Spleen (tissue), 11 donors: ENCODE measurements at regions not wholly inside any gene's neighbourhood (a gene's known extent, or its start where the extent isn't known, plus 50 kb on each side); places are given as distances from the start of the nearest gene placed in this dataset.
"Not testable (repeated sequence)": the region's sequence is repeated elsewhere in the genome, so short reads cannot be mapped to it uniquely, and the experiment has no call there.

ENCODE experiments used
- DNase-seq: peaks from one replicate; pipeline ENCODE4 v3.0.0-alpha.2; 2020
- H3K27ac ChIP-seq, 8 donors: fragments of 200-600 bp; sonication (generic) in 7 of 8; 1 replicate in 4 of 8; 2 replicates in 4 of 8; pipeline versions ENCODE4 v1.5.0 to v1.8.0; 2016 to 2021; ENCODE audit warnings: inconsistent platforms in 4 of 8, mild to moderate bottlenecking in 4 of 8, moderate library complexity in 1 of 8
- H3K27me3 ChIP-seq, 7 donors: fragments of 200-600 bp; sonication (generic) in 6 of 7; replicated peaks in 1 of 7; 1 replicate in 4 of 7; 2 replicates in 3 of 7; pipeline versions ENCODE4 v1.5.0 to v1.8.0; 2016 to 2021; ENCODE audit warnings: inconsistent platforms in 3 of 7, mild to moderate bottlenecking in 1 of 7
- H3K36me3 ChIP-seq, 6 donors: fragments of 200-600 bp; sonication (generic) in 5 of 6; 1 replicate in 4 of 6; 2 replicates in 2 of 6; pipeline versions ENCODE4 v1.5.0 to v1.8.0; 2016 to 2021; ENCODE audit warnings: inconsistent platforms in 2 of 6
- H3K4me1 ChIP-seq, 6 donors: fragments of 200-600 bp; sonication (generic) in 5 of 6; 1 replicate in 3 of 6; 2 replicates in 3 of 6; pipeline versions ENCODE4 v1.5.0 to v1.8.0; 2016 to 2021; ENCODE audit warnings: inconsistent platforms in 3 of 6
- H3K4me3 ChIP-seq, 8 donors: fragments of 200-600 bp; sonication (generic) in 7 of 8; 1 replicate in 4 of 8; 2 replicates in 4 of 8; pipeline versions ENCODE4 v1.5.0 to v1.8.0; 2016 to 2021; ENCODE audit warnings: inconsistent platforms in 4 of 8, mild to moderate bottlenecking in 4 of 8, moderate library complexity in 2 of 8
- H3K9me3 ChIP-seq, 8 donors: fragments of 200-600 bp; sonication (generic) in 7 of 8; 1 replicate in 4 of 8; 2 replicates in 4 of 8; pipeline versions ENCODE4 v1.5.0 to v1.8.0; 2016 to 2021; ENCODE audit warnings: inconsistent platforms in 4 of 8
- POLR2A ChIP-seq, 3 donors: fragments of 450-650 bp; IDR thresholded peaks; one replicate each; pipeline ENCODE4 v1.5.1; 2017; ENCODE audit warnings: antibody characterized with exemption in 3 of 3, mild to moderate bottlenecking in 1 of 3
- POLR2AphosphoS5 ChIP-seq, 3 donors: sonication (generic); formaldehyde crosslinking; IDR thresholded peaks; one replicate each; pipeline ENCODE4 v1.5.1; 2017; ENCODE audit warnings: antibody characterized with exemption in 3 of 3
- whole genome bisulfite sequencing, 5 donors: extraction: QIAGEN DNeasy Blood & Tissue Kit in 3 of 5; methylation state at CpG; one replicate each; pipeline versions ENCODE4 v1.1.5 to v1.1.7; 2013 to 2018; 5-methylcytosine and 5-hydroxymethylcytosine counted together
- intact Hi-C: fragments of 100-400 bp; cut with DNase I; formaldehyde crosslinking; loops from one replicate; pipeline ENCODE4 v1.15.0; 2023; ENCODE audit warnings: low total_unique reads
- TF ChIP-seq, protein P1 (sequence below), 11 experiments: fragments of 200-600 bp in 7 of 11; fragments of 450-650 bp in 4 of 11; sonication (generic) in 4 of 11; IDR thresholded peaks in 8 of 11; conservative IDR thresholded peaks in 3 of 11; 1 replicate in 7 of 11; 2 replicates in 4 of 11; pipeline versions ENCODE4 v1.4.0 to v1.8.0; 2016 to 2021; ENCODE audit warnings: antibody characterized with exemption in 11 of 11, inconsistent platforms in 4 of 11, mild to moderate bottlenecking in 1 of 11
- donor health status: healthy with polysubstance abuse.
- donor health status: DM: no; HTN: no; CAD: no; lungs with moderate emphysema.
- donor health status: DM: no; HTN: no; CAD: no.
- donor health status: Bipolar disorder and iron deficiency.
- donor health status: healthy.
- donor health status: DM: no; HTN: no; CAD: no.
- donor health status: DM: yes; HTN: yes; CAD: no.

DNA sequence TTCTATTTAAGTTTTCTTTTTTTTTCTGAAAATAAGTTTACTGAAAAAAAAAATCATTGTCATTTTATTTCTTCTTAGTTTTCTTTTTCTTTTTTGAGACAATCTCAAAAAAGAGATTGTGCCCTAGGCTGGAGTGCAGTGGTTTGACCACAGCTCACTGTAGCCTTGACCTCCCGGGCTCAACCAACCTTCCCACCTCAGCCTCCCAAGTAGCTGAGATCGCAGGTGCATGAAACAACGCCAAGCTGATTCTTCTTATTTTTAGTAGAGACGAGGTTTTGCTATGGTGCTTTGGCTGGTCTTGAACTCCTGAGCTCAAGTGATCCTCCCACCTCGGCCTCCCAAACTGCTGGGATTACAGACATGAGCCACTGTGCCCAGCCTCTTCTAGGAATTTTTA, 65.7 kb upstream of the OSTN start:
- TF ChIP-seq POLR2AphosphoS5 (IDR thresholded peaks at IDR 0.05) = no peak
- TF ChIP-seq, protein P1, sequence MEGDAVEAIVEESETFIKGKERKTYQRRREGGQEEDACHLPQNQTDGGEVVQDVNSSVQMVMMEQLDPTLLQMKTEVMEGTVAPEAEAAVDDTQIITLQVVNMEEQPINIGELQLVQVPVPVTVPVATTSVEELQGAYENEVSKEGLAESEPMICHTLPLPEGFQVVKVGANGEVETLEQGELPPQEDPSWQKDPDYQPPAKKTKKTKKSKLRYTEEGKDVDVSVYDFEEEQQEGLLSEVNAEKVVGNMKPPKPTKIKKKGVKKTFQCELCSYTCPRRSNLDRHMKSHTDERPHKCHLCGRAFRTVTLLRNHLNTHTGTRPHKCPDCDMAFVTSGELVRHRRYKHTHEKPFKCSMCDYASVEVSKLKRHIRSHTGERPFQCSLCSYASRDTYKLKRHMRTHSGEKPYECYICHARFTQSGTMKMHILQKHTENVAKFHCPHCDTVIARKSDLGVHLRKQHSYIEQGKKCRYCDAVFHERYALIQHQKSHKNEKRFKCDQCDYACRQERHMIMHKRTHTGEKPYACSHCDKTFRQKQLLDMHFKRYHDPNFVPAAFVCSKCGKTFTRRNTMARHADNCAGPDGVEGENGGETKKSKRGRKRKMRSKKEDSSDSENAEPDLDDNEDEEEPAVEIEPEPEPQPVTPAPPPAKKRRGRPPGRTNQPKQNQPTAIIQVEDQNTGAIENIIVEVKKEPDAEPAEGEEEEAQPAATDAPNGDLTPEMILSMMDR (IDR thresholded peaks at IDR 0.05 in 8 of 11, conservative IDR thresholded peaks at IDR 0.05 in 3 of 11) = no peak
- TF ChIP-seq POLR2A (IDR thresholded peaks at IDR 0.05) = no peak
- 83 to 91% (median 87%) methylated on average over 5 of the region's 5 CpGs for WGBS, 5 donors
- H3K27ac ChIP-seq = no peak overlapping the region
- intact Hi-C loops = no loop called here
- no peak overlapping the region for H3K4me3 ChIP-seq
- H3K36me3 ChIP-seq = no peaks in the 10 kb centered on the region
- H3K4me1 ChIP-seq = no peaks in the 10 kb centered on the region
- H3K27me3 ChIP-seq = no peaks in the 10 kb centered on the region
- no peak for DNase-seq
- no peaks in the 10 kb centered on the region for H3K9me3 ChIP-seq

DNA sequence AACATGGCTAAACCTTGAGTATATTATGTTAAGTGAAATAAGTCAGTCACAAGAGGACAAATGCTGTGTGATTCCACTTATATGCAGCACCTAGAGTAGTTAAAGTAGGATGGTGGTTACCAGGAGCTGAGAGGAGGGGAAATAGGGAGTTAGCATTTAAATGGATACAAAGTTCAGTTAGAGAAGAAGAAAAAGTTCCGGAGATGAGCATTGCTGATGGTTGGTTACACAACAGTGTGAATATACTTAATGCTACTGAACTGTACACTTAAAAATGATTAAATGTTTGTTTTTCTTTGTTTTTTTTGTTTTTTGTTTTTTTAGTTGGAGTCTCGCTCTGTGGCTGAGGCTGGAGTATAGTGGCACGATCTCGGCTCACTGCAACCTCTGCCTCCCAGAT, 67.7 kb upstream of the OSTN start:
- 82 to 98% (median 93%) methylated on average over 4 of the region's 4 CpGs for WGBS, 5 donors
- intact Hi-C loops = no loop called here
- no peaks in the 10 kb centered on the region for H3K9me3 ChIP-seq

DNA sequence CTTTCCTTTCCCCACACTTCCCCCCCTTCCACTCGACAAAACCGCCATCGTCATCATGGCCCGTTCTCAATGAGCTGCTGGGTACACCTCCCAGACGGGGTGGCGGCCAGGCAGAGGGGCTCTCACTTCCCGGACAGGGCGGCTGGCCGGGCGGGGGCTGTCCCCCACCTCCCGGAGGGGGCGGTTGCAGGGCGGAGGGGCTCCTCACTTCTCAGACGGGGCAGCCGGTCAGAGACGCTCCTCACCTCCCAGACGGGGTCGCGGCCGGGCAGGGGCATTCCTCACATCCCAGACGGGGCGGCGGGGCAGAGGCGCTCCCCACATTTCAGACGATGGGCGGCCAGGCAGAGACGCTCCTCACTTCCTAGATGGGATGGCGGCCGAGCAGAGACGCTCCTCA, 74.2 kb upstream of the OSTN start:
- H3K27me3 ChIP-seq, DNase-seq: not testable (repeated sequence)
- 94 to 98% (median 97%) methylated on average over 15 to 30 of the region's 30 CpGs for WGBS, 5 donors

More for the DNA sequence above, 67.7 kb upstream of the OSTN start:
- DNase-seq = no peak
- no peaks in the 10 kb centered on the region for H3K36me3 ChIP-seq
- TF ChIP-seq, protein P1 (IDR thresholded peaks at IDR 0.05 in 8 of 11, conservative IDR thresholded peaks at IDR 0.05 in 3 of 11) = no peak
- TF ChIP-seq POLR2AphosphoS5 (IDR thresholded peaks at IDR 0.05) (no peak), POLR2A (IDR thresholded peaks at IDR 0.05) (no peak)
- no peaks in the 10 kb centered on the region for H3K27me3 ChIP-seq
- no peak overlapping the region for H3K27ac ChIP-seq
- no peak overlapping the region for H3K4me3 ChIP-seq
- H3K4me1 ChIP-seq = no peaks in the 10 kb centered on the region

DNA sequence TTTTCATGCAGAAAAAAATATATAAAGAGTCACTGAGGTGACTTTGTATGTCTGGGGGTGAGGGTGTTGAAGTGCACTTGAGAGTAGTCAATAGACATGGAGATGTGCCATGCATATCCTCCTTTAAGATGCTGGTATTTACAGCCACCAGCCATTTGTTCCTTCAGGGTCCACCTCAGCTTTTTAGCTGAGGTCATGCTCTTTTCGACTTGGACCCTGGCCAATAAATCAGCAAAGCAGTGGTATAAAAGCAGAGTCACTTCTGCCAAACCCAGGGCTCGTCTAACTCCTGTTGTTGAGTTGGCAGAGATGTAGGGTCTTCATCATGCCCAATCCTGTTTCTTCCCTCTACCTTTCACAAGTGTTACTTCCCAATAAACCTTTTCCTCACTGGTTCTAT, 75.1 kb upstream of the OSTN start:
- DNase-seq = no peak
- H3K27ac ChIP-seq = no peak overlapping the region
- no peaks in the 10 kb centered on the region for H3K36me3 ChIP-seq
- TF ChIP-seq POLR2AphosphoS5 (IDR thresholded peaks at IDR 0.05) (no peak), POLR2A (IDR thresholded peaks at IDR 0.05) (no peak)
- TF ChIP-seq, protein P1 (IDR thresholded peaks at IDR 0.05 in 8 of 11, conservative IDR thresholded peaks at IDR 0.05 in 3 of 11) = no peak
- no peak overlapping the region for H3K4me3 ChIP-seq
- intact Hi-C loops = no loop called here
- 47 to 56% (median 51%) methylated on average over 2 of the region's 2 CpGs for WGBS, 5 donors
- no peaks in the 10 kb centered on the region for H3K9me3 ChIP-seq
- no peaks in the 10 kb centered on the region for H3K4me1 ChIP-seq
- no peaks in the 10 kb centered on the region for H3K27me3 ChIP-seq

More for the DNA sequence above, 74.2 kb upstream of the OSTN start:
- H3K36me3 ChIP-seq, intact Hi-C loops, H3K9me3 ChIP-seq, H3K4me3 ChIP-seq, H3K4me1 ChIP-seq, H3K27ac ChIP-seq: not testable (repeated sequence)

DNA sequence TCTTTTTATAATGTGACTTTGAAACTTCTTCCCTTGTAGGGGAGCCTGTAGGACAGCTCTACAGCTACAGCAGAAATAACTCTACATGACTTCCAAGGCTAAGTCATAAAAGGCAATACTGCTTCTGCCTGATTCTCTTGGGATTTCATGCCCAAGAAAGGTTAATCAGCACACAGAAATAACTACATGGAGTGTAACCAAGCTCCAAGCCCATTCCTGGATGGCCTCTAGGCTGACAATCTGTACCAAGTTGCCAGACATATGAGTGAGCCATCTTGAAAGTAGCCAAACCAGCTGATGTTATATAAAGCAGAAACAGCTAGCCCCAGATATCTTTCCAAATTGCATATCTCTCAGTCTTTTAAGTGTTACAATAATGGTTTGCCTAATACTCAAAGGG, 75.8 kb upstream of the OSTN start:
- TF ChIP-seq POLR2A (IDR thresholded peaks at IDR 0.05) = no peak
- TF ChIP-seq POLR2AphosphoS5 (IDR thresholded peaks at IDR 0.05) = no peak
- TF ChIP-seq, protein P1 (IDR thresholded peaks at IDR 0.05 in 8 of 11, conservative IDR thresholded peaks at IDR 0.05 in 3 of 11) = no peak
- H3K4me3 ChIP-seq = no peak overlapping the region
- no peaks in the 10 kb centered on the region for H3K4me1 ChIP-seq
- intact Hi-C loops = no loop called here
- no peak for DNase-seq
- H3K9me3 ChIP-seq = no peaks in the 10 kb centered on the region
- no peak overlapping the region for H3K27ac ChIP-seq
- H3K27me3 ChIP-seq = no peaks in the 10 kb centered on the region
- no peaks in the 10 kb centered on the region for H3K36me3 ChIP-seq
